ENCODE measurements at regions not wholly inside any gene's neighbourhood (a gene's known extent, or its start where the extent isn't known, plus 50 kb on each side); places are given as distances from the start of the nearest gene placed in this dataset.

DNA sequence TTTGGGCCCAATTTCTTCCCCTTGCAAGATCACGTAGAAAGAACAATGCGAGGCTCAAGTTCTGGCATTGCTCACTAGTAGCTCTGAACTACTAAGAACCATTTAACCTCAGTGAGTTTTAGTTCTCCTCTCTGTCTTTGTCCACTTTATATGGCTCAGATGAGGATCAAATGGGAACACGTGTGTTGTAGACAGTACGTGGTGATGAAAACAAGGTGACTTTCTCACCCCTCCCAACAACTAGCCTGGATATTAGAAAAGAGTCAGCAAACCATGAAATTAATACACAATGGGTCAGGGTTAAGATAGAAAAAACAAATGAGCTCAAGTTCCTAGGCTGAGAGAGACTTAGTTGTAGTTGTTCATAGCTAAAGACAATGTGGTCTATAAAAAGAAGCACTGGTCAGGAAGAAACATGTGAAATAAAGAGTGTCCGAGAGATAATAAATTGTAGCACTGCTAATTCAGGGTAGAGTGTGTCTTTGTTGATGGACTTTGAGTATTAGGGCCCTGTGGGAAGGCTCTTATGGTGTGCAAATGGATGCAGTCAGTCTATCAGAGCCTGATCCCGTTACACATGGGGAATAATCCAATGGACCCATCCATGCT lies 417.0 kb downstream of the HAPSTR1 start:
- Histone ChIP-seq H3K4me1 (no peaks in the 10 kb centered on the region), H3K27ac (no peak overlapping the region), H3K27me3 (no peaks in the 10 kb centered on the region), H3K36me3 (replicated peaks in 1 of 2; ENCODE audit: insufficient read depth in 1 of 2, low read depth in 2 of 2) (no peaks in the 10 kb centered on the region), H3K4me3 (no peak overlapping the region), H3K9me3 (peaks cover 0 to 5% (median 0%) of the 10 kb centered on the region in 3 donors)
- DNase-seq = no peak
- 87 to 88% methylated on average over 6 of the region's 6 CpGs for WGBS, 2 donors
- no peak for TF ChIP-seq POLR2A (IDR thresholded peaks at IDR 0.05)
- TF ChIP-seq, protein P1, sequence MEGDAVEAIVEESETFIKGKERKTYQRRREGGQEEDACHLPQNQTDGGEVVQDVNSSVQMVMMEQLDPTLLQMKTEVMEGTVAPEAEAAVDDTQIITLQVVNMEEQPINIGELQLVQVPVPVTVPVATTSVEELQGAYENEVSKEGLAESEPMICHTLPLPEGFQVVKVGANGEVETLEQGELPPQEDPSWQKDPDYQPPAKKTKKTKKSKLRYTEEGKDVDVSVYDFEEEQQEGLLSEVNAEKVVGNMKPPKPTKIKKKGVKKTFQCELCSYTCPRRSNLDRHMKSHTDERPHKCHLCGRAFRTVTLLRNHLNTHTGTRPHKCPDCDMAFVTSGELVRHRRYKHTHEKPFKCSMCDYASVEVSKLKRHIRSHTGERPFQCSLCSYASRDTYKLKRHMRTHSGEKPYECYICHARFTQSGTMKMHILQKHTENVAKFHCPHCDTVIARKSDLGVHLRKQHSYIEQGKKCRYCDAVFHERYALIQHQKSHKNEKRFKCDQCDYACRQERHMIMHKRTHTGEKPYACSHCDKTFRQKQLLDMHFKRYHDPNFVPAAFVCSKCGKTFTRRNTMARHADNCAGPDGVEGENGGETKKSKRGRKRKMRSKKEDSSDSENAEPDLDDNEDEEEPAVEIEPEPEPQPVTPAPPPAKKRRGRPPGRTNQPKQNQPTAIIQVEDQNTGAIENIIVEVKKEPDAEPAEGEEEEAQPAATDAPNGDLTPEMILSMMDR (IDR thresholded peaks at IDR 0.05) = no peak
- ATAC-seq = no peak
- intact Hi-C loops (cut with DNase I) = no loop called here

DNA sequence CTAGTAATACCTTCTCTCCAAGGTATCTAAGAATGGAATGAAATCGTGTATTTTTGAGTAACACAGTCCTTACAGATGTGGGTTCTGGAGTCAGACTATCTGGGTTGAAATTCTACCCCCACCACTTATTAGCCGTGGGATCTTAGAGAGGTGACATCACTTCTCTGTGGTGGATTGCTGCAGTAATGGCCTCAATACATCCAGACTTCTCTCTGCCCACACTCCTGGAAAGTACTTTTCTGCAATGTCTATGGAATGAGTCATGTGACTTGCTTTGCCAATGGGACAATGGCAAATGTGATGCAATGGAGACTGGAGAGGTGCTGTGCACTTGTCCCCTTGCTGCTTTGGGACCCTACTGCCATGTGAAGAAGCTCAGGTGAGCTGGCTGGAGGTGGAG lies 418.2 kb downstream of the HAPSTR1 start:
- Histone ChIP-seq H3K27ac (no peak overlapping the region), H3K36me3 (replicated peaks in 1 of 2; ENCODE audit: insufficient read depth in 1 of 2, low read depth in 2 of 2) (no peaks in the 10 kb centered on the region), H3K4me1 (no peaks in the 10 kb centered on the region), H3K27me3 (no peaks in the 10 kb centered on the region), H3K4me3 (no peak overlapping the region), H3K9me3 (peaks cover 0 to 5% (median 0%) of the 10 kb centered on the region in 3 donors)
- no peak for DNase-seq
- TF ChIP-seq, protein P1 (IDR thresholded peaks at IDR 0.05) = no peak
- TF ChIP-seq POLR2A (IDR thresholded peaks at IDR 0.05) = no peak
- intact Hi-C loops (cut with DNase I) = no loop called here
- 52 to 79% methylated on average over 2 of the region's 2 CpGs for WGBS, 2 donors
- no peak for ATAC-seq

DNA sequence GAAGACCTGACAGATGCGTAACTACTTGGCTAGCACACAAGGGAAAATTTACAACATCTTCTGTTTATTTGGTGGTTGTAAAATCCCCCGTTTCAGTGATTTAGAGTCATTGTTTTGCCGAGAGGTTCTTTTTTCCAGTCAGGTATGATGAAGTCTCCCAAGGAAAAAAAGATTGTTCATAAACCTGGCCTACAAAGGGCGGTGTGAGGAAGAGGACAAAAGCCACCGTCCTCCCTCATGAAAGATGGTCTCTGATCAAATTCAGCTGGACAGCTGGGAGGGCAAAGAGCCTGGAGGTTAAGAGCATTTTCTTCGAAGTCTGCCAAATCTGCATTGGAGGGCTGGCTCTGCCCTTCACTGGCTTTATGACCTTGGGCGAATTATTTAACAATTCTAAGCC lies 419.9 kb downstream of the HAPSTR1 start:
- Histone ChIP-seq H3K4me1 (no peaks in the 10 kb centered on the region), H3K27me3 (no peaks in the 10 kb centered on the region), H3K9me3 (peaks cover 0 to 5% (median 0%) of the 10 kb centered on the region in 3 donors), H3K27ac (no peak overlapping the region), H3K36me3 (replicated peaks in 1 of 2; ENCODE audit: insufficient read depth in 1 of 2, low read depth in 2 of 2) (no peaks in the 10 kb centered on the region), H3K4me3 (no peak overlapping the region)
- TF ChIP-seq, protein P1 (IDR thresholded peaks at IDR 0.05) = no peak
- TF ChIP-seq POLR2A (IDR thresholded peaks at IDR 0.05) = no peak
- ATAC-seq (no peak), DNase-seq (no peak)
- intact Hi-C loops (cut with DNase I) = no loop called here
- WGBS, 2 donors = 77 to 84% methylated on average over 7 of the region's 7 CpGs

DNA sequence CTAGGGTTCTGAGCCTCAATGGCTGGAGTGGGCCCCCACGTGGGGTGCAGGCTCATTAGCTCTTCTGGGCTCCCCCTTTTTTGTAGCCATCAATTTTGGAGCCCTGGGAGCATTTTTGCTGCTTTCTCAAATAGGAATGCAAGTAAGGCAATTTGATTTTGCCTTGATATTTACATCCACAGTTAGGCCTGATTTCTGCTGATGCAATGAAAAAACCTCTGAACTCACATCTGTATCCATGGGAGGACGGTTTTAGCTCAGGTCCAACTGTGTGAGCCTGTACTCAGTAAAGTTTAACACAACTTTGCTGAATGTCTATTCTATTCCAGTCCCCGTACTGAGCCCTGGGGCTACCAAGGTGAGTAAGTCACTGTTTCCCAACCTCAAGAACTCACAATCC lies 425.0 kb downstream of the HAPSTR1 start:
- H3K4me1 ChIP-seq = peaks cover 14% of the 10 kb centered on the region

More for the DNA sequence above, 425.0 kb downstream of the HAPSTR1 start:
- ATAC-seq (no peak), DNase-seq (no peak)
- Histone ChIP-seq H3K4me3 (no peak overlapping the region), H3K27me3 (no peaks in the 10 kb centered on the region), H3K36me3 (replicated peaks in 1 of 2; ENCODE audit: insufficient read depth in 1 of 2, low read depth in 2 of 2) (no peaks in the 10 kb centered on the region), H3K9me3 (peaks cover 0 to 5% (median 0%) of the 10 kb centered on the region in 3 donors), H3K27ac (no peak overlapping the region)
- intact Hi-C loops (cut with DNase I) = no loop called here
- no peak for TF ChIP-seq POLR2A (IDR thresholded peaks at IDR 0.05)
- TF ChIP-seq, protein P1 (IDR thresholded peaks at IDR 0.05) = no peak
- WGBS, 2 donors = 89 to 100% methylated on average over 2 to 3 of the region's 3 CpGs

All from body of pancreas (tissue), 4 donors.